Esophagus squamous epithelium (tissue), 5 donors: ENCODE measurements at regions not wholly inside any gene's neighbourhood (a gene's known extent, or its start where the extent isn't known, plus 50 kb on each side); places are given as distances from the start of the nearest gene placed in this dataset.

Experiments
- DNase-seq: peaks from one replicate; lab custom pipeline; 2025; lab: John Stamatoyannopoulos, UW
- H3K27ac ChIP-seq, 4 donors: fragments of 200-600 bp; sonication (generic); one replicate each; pipeline ENCODE4 v1.5.1; 2016 to 2019; ENCODE audit warnings: mild to moderate bottlenecking in 1 of 4
- H3K27me3 ChIP-seq, 4 donors: fragments of 200-600 bp; sonication (generic); 1 replicate in 3 of 4; 2 replicates in 1 of 4; pipeline versions ENCODE4 v1.5.1 to v1.6.0; 2017 to 2021; ENCODE audit warnings: antibody characterized with exemption in 1 of 4
- H3K36me3 ChIP-seq, 3 donors: fragments of 200-600 bp; sonication (generic); one replicate each; pipeline ENCODE4 v1.5.1; 2016 to 2019
- H3K4me1 ChIP-seq, 3 donors: fragments of 200-600 bp; sonication (generic); one replicate each; pipeline ENCODE4 v1.5.1; 2017 to 2019
- H3K4me3 ChIP-seq, 4 donors: fragments of 200-600 bp; sonication (generic); 1 replicate in 3 of 4; 2 replicates in 1 of 4; pipeline ENCODE4 v1.5.1; 2016 to 2019; ENCODE audit warnings: mild to moderate bottlenecking in 2 of 4, moderate library complexity in 1 of 4
- H3K9me3 ChIP-seq, 3 donors: fragments of 200-600 bp; sonication (generic); one replicate each; pipeline ENCODE4 v1.5.1; 2016 to 2019
- CTCF ChIP-seq, 6 experiments: fragments of 450-650 bp in 4 of 6; fragments of 200-600 bp in 2 of 6; sonication (generic) in 2 of 6; IDR thresholded peaks; one replicate each; pipeline ENCODE4 v1.5.1; 2016 to 2019; ENCODE audit warnings: antibody characterized with exemption in 6 of 6, mild to moderate bottlenecking in 4 of 6, moderate library complexity in 4 of 6
- POLR2A ChIP-seq, 4 donors: fragments of 450-650 bp; IDR thresholded peaks; one replicate each; pipeline ENCODE4 v1.6.1; 2017; ENCODE audit warnings: antibody characterized with exemption in 4 of 4, mild to moderate bottlenecking in 4 of 4, moderate library complexity in 3 of 4
- WGBS, 2 donors: methylation state at CpG; one replicate each; pipeline ENCODE4 v1.1.5; 2018; 5-methylcytosine and 5-hydroxymethylcytosine counted together
- intact Hi-C: fragments of 100-400 bp; cut with DNase I; formaldehyde crosslinking; loops from one replicate; pipeline ENCODE4 v1.15.0; 2022
- donor health status: DM: yes; HTN: yes; CAD: no.

GRCh38 chr9:25613709-25614108 is 64.5 kb downstream of the TUSC1 start:
- no peak for DNase-seq
- no peak for TF ChIP-seq CTCF (IDR thresholded peaks at IDR 0.05)
- no peak for TF ChIP-seq POLR2A (IDR thresholded peaks at IDR 0.05)
- WGBS, 2 donors = 23 to 30% methylated on average over 3 of the region's 3 CpGs
- Histone ChIP-seq H3K4me3 (no peak overlapping the region), H3K27ac (no peak overlapping the region), H3K36me3 (no peaks in the 10 kb centered on the region), H3K27me3 (no peaks in the 10 kb centered on the region), H3K9me3 (no peaks in the 10 kb centered on the region), H3K4me1 (peaks cover 0 to 8% (median 4%) of the 10 kb centered on the region in 3 donors)
- intact Hi-C loops = no loop called here

GRCh38 chr9:25603106-25603505 is 75.1 kb downstream of the TUSC1 start:
- H3K27me3 ChIP-seq = no peaks in the 10 kb centered on the region
- DNase-seq = no peak
- TF ChIP-seq CTCF (IDR thresholded peaks at IDR 0.05) (no peak), POLR2A (IDR thresholded peaks at IDR 0.05) (no peak)
- H3K4me3 ChIP-seq = no peak overlapping the region
- H3K9me3 ChIP-seq = no peaks in the 10 kb centered on the region
- no peak overlapping the region for H3K27ac ChIP-seq
- intact Hi-C loops = no loop called here
- H3K4me1 ChIP-seq = peaks cover 0 to 6% (median 0%) of the 10 kb centered on the region in 3 donors
- no peaks in the 10 kb centered on the region for H3K36me3 ChIP-seq

GRCh38 chr9:25602400-25603044 is 75.7 kb downstream of the TUSC1 start:
- TF ChIP-seq POLR2A (IDR thresholded peaks at IDR 0.05) (no peak), CTCF (IDR thresholded peaks at IDR 0.05) (no peak)
- WGBS, 2 donors = 50 to 59% methylated on average over 6 of the region's 6 CpGs
- H3K4me1 ChIP-seq = peaks cover 0 to 6% (median 0%) of the 10 kb centered on the region in 3 donors
- no peak overlapping the region for H3K27ac ChIP-seq
- H3K36me3 ChIP-seq = no peaks in the 10 kb centered on the region
- no peaks in the 10 kb centered on the region for H3K27me3 ChIP-seq
- H3K4me3 ChIP-seq = no peak overlapping the region
- H3K9me3 ChIP-seq = no peaks in the 10 kb centered on the region
- intact Hi-C loops = no loop called here
- no peak for DNase-seq

- H3K4me3 ChIP-seq = no peak overlapping the region
- peaks cover 0 to 6% (median 0%) of the 10 kb centered on the region in 3 donors for H3K4me1 ChIP-seq
- no peaks in the 10 kb centered on the region for H3K9me3 ChIP-seq
- intact Hi-C loops = no loop called here
- TF ChIP-seq POLR2A (IDR thresholded peaks at IDR 0.05) (no peak), CTCF (IDR thresholded peaks at IDR 0.05) (no peak)
- H3K27ac ChIP-seq = no peak overlapping the region
- 50 to 80% methylated on average over 1 of the region's 1 CpG for WGBS, 2 donors
- H3K27me3 ChIP-seq = no peaks in the 10 kb centered on the region
- DNase-seq = no peak
- no peaks in the 10 kb centered on the region for H3K36me3 ChIP-seq
These were observed 77.7 kb downstream of the TUSC1 start for GRCh38 chr9:25600501-25600900.

- no peak overlapping the region for H3K27ac ChIP-seq
- H3K36me3 ChIP-seq = no peaks in the 10 kb centered on the region
- H3K4me1 ChIP-seq = no peaks in the 10 kb centered on the region
- intact Hi-C loops = no loop called here
- 48 to 51% methylated on average over 2 of the region's 2 CpGs for WGBS, 2 donors
- DNase-seq = no peak
- H3K9me3 ChIP-seq = no peaks in the 10 kb centered on the region
- no peaks in the 10 kb centered on the region for H3K27me3 ChIP-seq
- no peak for TF ChIP-seq POLR2A (IDR thresholded peaks at IDR 0.05)
- no peak overlapping the region for H3K4me3 ChIP-seq
These were observed 93.6 kb downstream of the TUSC1 start for GRCh38 chr9:25584611-25585010.

- no peaks in the 10 kb centered on the region for H3K9me3 ChIP-seq
- no peaks in the 10 kb centered on the region for H3K4me1 ChIP-seq
- TF ChIP-seq CTCF (IDR thresholded peaks at IDR 0.05) = no peak
- TF ChIP-seq POLR2A (IDR thresholded peaks at IDR 0.05) = no peak
- 83 to 85% methylated on average over 5 of the region's 5 CpGs for WGBS, 2 donors
- H3K36me3 ChIP-seq = no peaks in the 10 kb centered on the region
- DNase-seq = no peak
- intact Hi-C loops = no loop called here
- no peak overlapping the region for H3K27ac ChIP-seq
- no peak overlapping the region for H3K4me3 ChIP-seq
- no peaks in the 10 kb centered on the region for H3K27me3 ChIP-seq
These were observed 105.0 kb downstream of the TUSC1 start for GRCh38 chr9:25573281-25573680.
